VCaP (cell line): ENCODE measurements at regions not wholly inside any gene's neighbourhood (a gene's known extent, or its start where the extent isn't known, plus 50 kb on each side); places are given as distances from the start of the nearest gene placed in this dataset.

Experiments
- H3K27ac ChIP-seq: fragments of 450-650 bp; 2 replicates; pipeline ENCODE4 v1.5.1; 2017
- CTCF ChIP-seq: fragments of 450-650 bp; conservative IDR thresholded peaks from 2 replicates; pipeline ENCODE4 v1.5.1; 2017; ENCODE audit warnings: mild to moderate bottlenecking, moderate library complexity

GRCh38 chr18:60445341-60445740 lies 72.8 kb upstream of the MC4R start:
- H3K27ac ChIP-seq: no peak overlapping the region
- no peak for TF ChIP-seq CTCF

GRCh38 chr18:60446821-60447220 lies 74.2 kb upstream of the MC4R start:
- no peak for TF ChIP-seq CTCF
- H3K27ac ChIP-seq: no peak overlapping the region

- H3K27ac ChIP-seq: no peak overlapping the region
- no peak for TF ChIP-seq CTCF
Measured at GRCh38 chr18:60448487-60449267, 76.1 kb upstream of the MC4R start.

- TF ChIP-seq CTCF: no peak
- no peak overlapping the region for H3K27ac ChIP-seq
Measured at GRCh38 chr18:60452421-60452820, 79.8 kb upstream of the MC4R start.

GRCh38 chr18:60466677-60467076 lies 94.1 kb upstream of the MC4R start:
- TF ChIP-seq CTCF: no peak

GRCh38 chr18:60469387-60470100 lies 97.0 kb upstream of the MC4R start:
- TF ChIP-seq CTCF: no peak
- H3K27ac ChIP-seq: no peak overlapping the region

More at GRCh38 chr18:60466677-60467076, 94.1 kb upstream of the MC4R start:
- H3K27ac ChIP-seq: no peak overlapping the region

GRCh38 chr18:60471652-60472051 lies 99.1 kb upstream of the MC4R start:
- TF ChIP-seq CTCF: no peak

More at GRCh38 chr18:60471652-60472051, 99.1 kb upstream of the MC4R start:
- H3K27ac ChIP-seq: no peak overlapping the region
